Loucy (cell line): ENCODE measurements at regions not wholly inside any gene's neighbourhood (a gene's known extent, or its start where the extent isn't known, plus 50 kb on each side); places are given as distances from the start of the nearest gene placed in this dataset.
A peak's percentile ranks its signal among the peaks of the same experiment; 100 is the strongest.

Experiments used
- H2AFZ ChIP-seq: fragments of 200-600 bp; sonication (generic); 2 replicates; pipeline ENCODE4 v1.6.0; 2016; ENCODE audit warnings: antibody characterized with exemption, mild to moderate bottlenecking, low read length, moderate library complexity
- H3F3A ChIP-seq: fragments of 200-600 bp; 2 replicates; pipeline ENCODE4 v1.6.0; 2016; ENCODE audit warnings: antibody characterized with exemption, low read depth, mild to moderate bottlenecking
- H3K27me3 ChIP-seq: fragments of 200-600 bp; sonication (generic); 2 replicates; pipeline ENCODE4 v1.6.1; 2014; ENCODE audit warnings: low read length, mild to moderate bottlenecking; ENCODE audit not compliant: insufficient read depth, poor library complexity, severe bottlenecking
- H3K36me3 ChIP-seq: fragments of 200-600 bp; sonication (generic); 2 replicates; pipeline ENCODE4 v1.6.1; 2016; ENCODE audit warnings: low read length; ENCODE audit not compliant: insufficient read depth
- H3K4me1 ChIP-seq: fragments of 200-600 bp; sonication (generic); 2 replicates; pipeline ENCODE4 v1.5.1; 2014; ENCODE audit warnings: low read length, mild to moderate bottlenecking; ENCODE audit not compliant: insufficient read depth, poor library complexity, severe bottlenecking
- H3K4me2 ChIP-seq: fragments of 200-600 bp; sonication (generic); 2 replicates; pipeline ENCODE4 v1.6.0; 2014; ENCODE audit warnings: antibody characterized with exemption, low read length, low read depth, mild to moderate bottlenecking; ENCODE audit not compliant: poor library complexity, severe bottlenecking
- H3K4me3 ChIP-seq: fragments of 200-600 bp; sonication (generic); 2 replicates; pipeline ENCODE4 v1.5.1; 2014; ENCODE audit warnings: low read length, mild to moderate bottlenecking, mixed read lengths; ENCODE audit not compliant: poor library complexity, severe bottlenecking
- H3K79me2 ChIP-seq: fragments of 200-600 bp; sonication (generic); 2 replicates; pipeline ENCODE4 v1.6.1; 2014; ENCODE audit warnings: low read length; ENCODE audit not compliant: insufficient read depth
- H3K9ac ChIP-seq: fragments of 200-600 bp; sonication (generic); 2 replicates; pipeline ENCODE4 v1.6.0; 2014; ENCODE audit warnings: mild to moderate bottlenecking, low read depth, low read length, moderate library complexity; ENCODE audit not compliant: poor library complexity, severe bottlenecking
- H3K9me2 ChIP-seq: fragments of 200-600 bp; sonication (generic); replicated peaks from 2 replicates; pipeline ENCODE4 v1.6.1; 2016; ENCODE audit warnings: low read depth, low read length, mixed read lengths
- H3K9me3 ChIP-seq: fragments of 200-600 bp; sonication (generic); 2 replicates; pipeline ENCODE4 v1.6.1; 2014; ENCODE audit warnings: mild to moderate bottlenecking, antibody characterized with exemption, low read length, low read depth; ENCODE audit not compliant: insufficient read depth
- H4K20me1 ChIP-seq: fragments of 200-600 bp; sonication (generic); 2 replicates; pipeline ENCODE4 v1.6.0; 2014; ENCODE audit warnings: antibody characterized with exemption, low read length, mild to moderate bottlenecking; ENCODE audit not compliant: insufficient read depth, poor library complexity, severe bottlenecking
- EZH2phosphoT487 ChIP-seq: fragments of 200-600 bp; IDR thresholded peaks from 2 replicates; pipeline ENCODE4 v1.6.1; 2018; ENCODE audit warnings: antibody characterized with exemption, mild to moderate bottlenecking, moderate library complexity, borderline replicate concordance
- TF ChIP-seq, protein P1 (sequence below): fragments of 200-600 bp; sonication (generic); conservative IDR thresholded peaks from 2 replicates; pipeline ENCODE4 v1.5.1; 2014; ENCODE audit warnings: mild to moderate bottlenecking, antibody characterized with exemption, low read length

DNA sequence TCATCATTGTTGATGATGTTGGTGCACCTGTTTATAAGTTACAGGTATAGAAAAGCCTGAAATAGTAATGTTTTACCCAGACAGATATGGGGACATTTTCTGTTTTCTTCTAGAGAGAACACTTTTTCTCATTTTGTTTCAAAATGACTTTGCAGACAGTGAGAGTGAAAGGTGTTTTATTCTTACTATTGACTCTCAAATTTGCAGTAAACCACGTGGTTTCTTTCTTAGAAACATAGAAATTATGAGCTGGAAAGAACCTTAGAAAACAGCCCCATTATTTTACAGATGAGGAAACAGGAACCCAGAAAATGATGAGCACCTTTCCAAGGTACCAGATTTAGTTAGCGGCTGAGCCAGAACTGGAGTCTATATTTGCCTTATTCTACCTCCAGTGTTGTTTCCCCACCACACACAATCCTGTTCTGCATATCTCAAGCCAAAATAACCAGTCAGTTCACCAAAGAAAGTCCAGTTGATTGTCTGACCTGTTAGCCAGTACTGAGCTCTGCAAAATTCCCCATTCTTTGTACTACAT is 138.9 kb upstream of the AHR start:
- H3K9me2 ChIP-seq, result no peaks in the 10 kb centered on the region
- H3K9ac ChIP-seq, result no peak overlapping the region
- H4K20me1 ChIP-seq, result no peaks in the 10 kb centered on the region
- H2AFZ ChIP-seq, result no peak overlapping the region
- no peaks in the 10 kb centered on the region for H3K36me3 ChIP-seq
- no peak for TF ChIP-seq EZH2phosphoT487
- TF ChIP-seq, protein P1, sequence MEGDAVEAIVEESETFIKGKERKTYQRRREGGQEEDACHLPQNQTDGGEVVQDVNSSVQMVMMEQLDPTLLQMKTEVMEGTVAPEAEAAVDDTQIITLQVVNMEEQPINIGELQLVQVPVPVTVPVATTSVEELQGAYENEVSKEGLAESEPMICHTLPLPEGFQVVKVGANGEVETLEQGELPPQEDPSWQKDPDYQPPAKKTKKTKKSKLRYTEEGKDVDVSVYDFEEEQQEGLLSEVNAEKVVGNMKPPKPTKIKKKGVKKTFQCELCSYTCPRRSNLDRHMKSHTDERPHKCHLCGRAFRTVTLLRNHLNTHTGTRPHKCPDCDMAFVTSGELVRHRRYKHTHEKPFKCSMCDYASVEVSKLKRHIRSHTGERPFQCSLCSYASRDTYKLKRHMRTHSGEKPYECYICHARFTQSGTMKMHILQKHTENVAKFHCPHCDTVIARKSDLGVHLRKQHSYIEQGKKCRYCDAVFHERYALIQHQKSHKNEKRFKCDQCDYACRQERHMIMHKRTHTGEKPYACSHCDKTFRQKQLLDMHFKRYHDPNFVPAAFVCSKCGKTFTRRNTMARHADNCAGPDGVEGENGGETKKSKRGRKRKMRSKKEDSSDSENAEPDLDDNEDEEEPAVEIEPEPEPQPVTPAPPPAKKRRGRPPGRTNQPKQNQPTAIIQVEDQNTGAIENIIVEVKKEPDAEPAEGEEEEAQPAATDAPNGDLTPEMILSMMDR, result no peak
- no peaks in the 10 kb centered on the region for H3K27me3 ChIP-seq
- peaks cover 10% of the 10 kb centered on the region for H3K4me1 ChIP-seq
- H3K4me3 ChIP-seq, result no peak overlapping the region
- no peak overlapping the region for H3K4me2 ChIP-seq
- no peaks in the 10 kb centered on the region for H3K79me2 ChIP-seq
- no peaks in the 10 kb centered on the region for H3F3A ChIP-seq
- no peaks in the 10 kb centered on the region; the same call in 1 of the 2 replicates for H3K9me3 ChIP-seq

DNA sequence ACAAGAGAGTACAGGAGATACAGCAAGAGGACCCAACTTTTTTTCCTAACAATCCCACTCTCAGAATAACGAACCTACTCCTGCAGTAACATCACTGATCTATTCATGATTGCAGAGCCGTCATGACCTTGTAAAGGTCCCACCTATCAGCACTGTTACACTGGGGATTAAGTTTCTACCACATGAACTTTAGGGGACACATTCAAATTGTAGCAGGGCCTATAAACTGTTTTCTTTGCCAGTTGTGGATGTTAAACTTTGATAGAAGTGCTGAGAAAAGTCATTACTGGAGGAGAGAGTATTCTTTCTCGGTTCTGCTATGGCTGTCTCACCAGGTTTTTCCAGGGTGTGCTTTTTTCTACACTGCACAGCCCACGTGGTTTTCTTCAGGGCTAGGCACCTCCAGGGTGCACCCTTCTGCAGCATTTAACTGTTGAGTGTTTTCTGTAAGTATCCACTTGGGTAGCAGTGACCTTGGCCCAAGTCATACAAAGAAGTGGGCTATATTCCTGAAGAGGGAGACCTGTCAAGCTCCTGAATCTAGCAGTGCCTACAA is 131.6 kb upstream of the AHR start:
- no peaks in the 10 kb centered on the region for H3K79me2 ChIP-seq
- H3K4me2 ChIP-seq, result no peak overlapping the region
- no peak overlapping the region for H3K9ac ChIP-seq
- no peak overlapping the region for H3K4me3 ChIP-seq
- no peaks in the 10 kb centered on the region for H3K27me3 ChIP-seq
- H2AFZ ChIP-seq, result peak overlapping the region; percentile 44; the same call in 1 of the 2 replicates
- H4K20me1 ChIP-seq, result no peaks in the 10 kb centered on the region
- H3F3A ChIP-seq, result no peaks in the 10 kb centered on the region
- H3K4me1 ChIP-seq, result peaks cover 20% of the 10 kb centered on the region
- H3K36me3 ChIP-seq, result no peaks in the 10 kb centered on the region
- no peaks in the 10 kb centered on the region for H3K9me2 ChIP-seq
- TF ChIP-seq, protein P1, result peak; percentile 26; the same call in 1 of the 2 replicates
- no peak for TF ChIP-seq EZH2phosphoT487
- H3K9me3 ChIP-seq, result no peaks in the 10 kb centered on the region

DNA sequence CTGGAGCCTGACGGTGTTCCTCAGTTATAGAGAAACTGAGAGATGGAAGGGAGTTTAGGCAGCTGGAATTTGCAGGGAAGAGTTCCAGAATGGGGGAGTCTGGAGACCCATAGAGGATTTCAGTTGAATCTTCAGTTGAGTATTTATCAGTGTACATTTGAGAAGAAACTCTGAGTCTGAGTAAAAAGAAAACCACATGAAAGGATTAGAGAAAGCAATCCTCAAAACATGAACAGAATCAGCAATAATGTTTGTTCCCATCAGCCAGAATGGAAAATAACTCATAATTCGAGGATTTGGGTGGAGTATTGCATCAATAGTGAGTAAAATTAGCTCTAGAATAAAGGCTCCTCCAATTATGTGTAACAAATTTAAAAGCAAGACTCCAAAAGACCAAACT is 130.0 kb upstream of the AHR start:
- no peak overlapping the region for H3K9ac ChIP-seq
- no peaks in the 10 kb centered on the region for H3K79me2 ChIP-seq
- H3F3A ChIP-seq, result no peaks in the 10 kb centered on the region
- no peak overlapping the region for H3K4me2 ChIP-seq
- TF ChIP-seq, protein P1, result no peak
- no peak for TF ChIP-seq EZH2phosphoT487
- no peak overlapping the region for H2AFZ ChIP-seq
- no peaks in the 10 kb centered on the region for H4K20me1 ChIP-seq
- peaks cover 20% of the 10 kb centered on the region for H3K4me1 ChIP-seq
- H3K4me3 ChIP-seq, result no peak overlapping the region
- no peaks in the 10 kb centered on the region for H3K9me2 ChIP-seq
- H3K36me3 ChIP-seq, result no peaks in the 10 kb centered on the region
- H3K9me3 ChIP-seq, result no peaks in the 10 kb centered on the region
- H3K27me3 ChIP-seq, result no peaks in the 10 kb centered on the region
